ENCODE measurements at regions not wholly inside any gene's neighbourhood (a gene's known extent, or its start where the extent isn't known, plus 50 kb on each side); places are given as distances from the start of the nearest gene placed in this dataset.
"Not testable (repeated sequence)": the region's sequence is repeated elsewhere in the genome, so short reads cannot be mapped to it uniquely, and the experiment has no call there.

GRCh38 chr14:104250175-104250574 is 111.8 kb downstream of the KIF26A start:
- DNase-seq = no peak

- no peak for DNase-seq
Observed at GRCh38 chr14:104252256-104253215, 114.1 kb downstream of the KIF26A start.

GRCh38 chr14:104253223-104253822 is 114.9 kb downstream of the KIF26A start:
- no peak for DNase-seq

GRCh38 chr14:104253901-104254353 is 115.5 kb downstream of the KIF26A start:
- no peak for DNase-seq

GRCh38 chr14:104254735-104255400 is 116.5 kb downstream of the KIF26A start:
- no peak for DNase-seq

GRCh38 chr14:104256025-104256424 is 117.6 kb downstream of the KIF26A start:
- no peak for DNase-seq

- no peak for DNase-seq
Observed at GRCh38 chr14:104262515-104263514, 124.4 kb downstream of the KIF26A start.

GRCh38 chr14:104263675-104264358 is 125.4 kb downstream of the KIF26A start:
- DNase-seq = no peak

- DNase-seq = no peak
Observed at GRCh38 chr14:104264495-104265265, 126.3 kb downstream of the KIF26A start.

GRCh38 chr14:104265918-104266630 is 127.7 kb downstream of the KIF26A start:
- DNase-seq = no peak

GRCh38 chr14:104266631-104267575 is 128.5 kb downstream of the KIF26A start:
- DNase-seq = no peak

GRCh38 chr14:104267895-104268294 is 129.5 kb downstream of the KIF26A start:
- DNase-seq = no peak

- DNase-seq = no peak
Observed at GRCh38 chr14:104268295-104268694, 129.9 kb downstream of the KIF26A start.

GRCh38 chr14:104268725-104269436 is 130.5 kb downstream of the KIF26A start:
- DNase-seq = no peak

GRCh38 chr14:104269511-104270241 is 131.3 kb downstream of the KIF26A start:
- not testable (repeated sequence) for DNase-seq

GRCh38 chr14:104271391-104271790 is 133.0 kb downstream of the KIF26A start:
- no peak for DNase-seq

GRCh38 chr14:104274806-104275205 is 136.4 kb downstream of the KIF26A start:
- no peak for DNase-seq
